HepG2 (cell line): ENCODE measurements at regions not wholly inside any gene's neighbourhood (a gene's known extent, or its start where the extent isn't known, plus 50 kb on each side); places are given as distances from the start of the nearest gene placed in this dataset.

Experiments
- EZH2 ChIP-seq: conservative IDR thresholded peaks from 2 replicates; pipeline ENCODE4 v1.6.1; 2012; ENCODE audit warnings: mild to moderate bottlenecking, low read depth, low read length, moderate library complexity
- TSC22D2 ChIP-seq: sonication (generic); formaldehyde crosslinking; IDR thresholded peaks from 2 replicates; pipeline ENCODE4 v1.5.1; 2020; ENCODE audit warnings: missing genetic modification reagents, mild to moderate bottlenecking, borderline replicate concordance
- ZNF274 ChIP-seq: sonication (generic); formaldehyde crosslinking; IDR thresholded peaks from 2 replicates; pipeline ENCODE4 v1.5.1; 2020; ENCODE audit warnings: mild to moderate bottlenecking, missing genetic modification reagents

GRCh38 chr2:117737846-117738245 lies 76.6 kb upstream of the DDX18 start:
- TF ChIP-seq ZNF274 (CRISPR knock-in tag) (no peak), EZH2 (no peak), TSC22D2 (CRISPR knock-in tag) (no peak)
